GF-D8 (cell line): ENCODE measurements at regions not wholly inside any gene's neighbourhood (a gene's known extent, or its start where the extent isn't known, plus 50 kb on each side); places are given as distances from the start of the nearest gene placed in this dataset.
A peak's percentile ranks its signal among the peaks of the same experiment; 100 is the strongest.
"Not testable (repeated sequence)": the region's sequence is repeated elsewhere in the genome, so short reads cannot be mapped to it uniquely, and the experiment has no call there.

Source experiments
- DNase-seq: peaks from one replicate; lab custom pipeline; 2025; lab: John Stamatoyannopoulos, UW

- DNase-seq: no peak
These were observed 129.9 kb upstream of the NEGR1 start for GRCh38 chr1:72412286-72412685.

GRCh38 chr1:72399807-72400206 is 117.5 kb upstream of the NEGR1 start:
- DNase-seq: no peak

GRCh38 chr1:72397786-72398185 is 115.4 kb upstream of the NEGR1 start:
- DNase-seq: no peak

GRCh38 chr1:72394457-72394856 is 112.1 kb upstream of the NEGR1 start:
- DNase-seq: no peak

- no peak for DNase-seq
These were observed 96.7 kb upstream of the NEGR1 start for GRCh38 chr1:72379072-72379471.

- DNase-seq: no peak
These were observed 92.9 kb upstream of the NEGR1 start for GRCh38 chr1:72375226-72375625.

GRCh38 chr1:72371259-72372035 is 89.1 kb upstream of the NEGR1 start:
- DNase-seq: no peak

GRCh38 chr1:72370836-72371235 is 88.5 kb upstream of the NEGR1 start:
- not testable (repeated sequence) for DNase-seq

GRCh38 chr1:72369069-72369757 is 86.9 kb upstream of the NEGR1 start:
- DNase-seq: no peak

- DNase-seq: peak; percentile 84
These were observed 84.1 kb upstream of the NEGR1 start for GRCh38 chr1:72366466-72366865.

GRCh38 chr1:72365693-72366092 is 83.4 kb upstream of the NEGR1 start:
- no peak for DNase-seq

- DNase-seq: no peak
These were observed 80.2 kb upstream of the NEGR1 start for GRCh38 chr1:72362538-72362937.

- no peak for DNase-seq
These were observed 75.1 kb upstream of the NEGR1 start for GRCh38 chr1:72357411-72357810.

- no peak for DNase-seq
These were observed 73.6 kb upstream of the NEGR1 start for GRCh38 chr1:72355899-72356298.

GRCh38 chr1:72341661-72342060 is 59.3 kb upstream of the NEGR1 start:
- DNase-seq: no peak

GRCh38 chr1:72336776-72337175 is 54.4 kb upstream of the NEGR1 start:
- DNase-seq: no peak
